Heart right ventricle (tissue), 16 donors: ENCODE measurements at regions not wholly inside any gene's neighbourhood (a gene's known extent, or its start where the extent isn't known, plus 50 kb on each side); places are given as distances from the start of the nearest gene placed in this dataset.

ENCODE experiments used
- ATAC-seq, 8 donors: fragments of 200-7000 bp; cut with Tn5 transposase; one replicate each; pipeline ENCODE4 v1.9.1; 2020; ENCODE audit warnings: mild to moderate bottlenecking in 8 of 8, moderate library complexity in 8 of 8, moderate number of reproducible peaks in 1 of 8
- DNase-seq, 2 donors: peaks; one replicate each; pipeline ENCODE4 v3.0.0-alpha.2; 2020
- H3K27ac ChIP-seq, 10 donors: fragments of 200-600 bp; sonication (generic) in 2 of 10; one replicate each; pipeline versions ENCODE4 v1.5.0 to v1.8.0; 2020 to 2022; ENCODE audit warnings: mild to moderate bottlenecking in 3 of 10
- H3K27me3 ChIP-seq, 7 donors: fragments of 200-600 bp; one replicate each; pipeline ENCODE4 v1.8.0; 2021 to 2022; ENCODE audit warnings: mild to moderate bottlenecking in 2 of 7
- H3K36me3 ChIP-seq, 9 donors: fragments of 200-600 bp; sonication (generic) in 1 of 9; one replicate each; pipeline versions ENCODE4 v1.5.0 to v1.8.0; 2020 to 2022; ENCODE audit warnings: mild to moderate bottlenecking in 2 of 9
- H3K4me1 ChIP-seq, 9 donors: fragments of 200-600 bp; sonication (generic) in 1 of 9; one replicate each; pipeline versions ENCODE4 v1.5.0 to v1.8.0; 2020 to 2022; ENCODE audit warnings: mild to moderate bottlenecking in 4 of 9
- H3K4me3 ChIP-seq, 10 donors: fragments of 200-600 bp; sonication (generic) in 2 of 10; one replicate each; pipeline versions ENCODE4 v1.5.0 to v1.8.0; 2020 to 2022; ENCODE audit warnings: mild to moderate bottlenecking in 7 of 10, moderate library complexity in 2 of 10
- H3K9me3 ChIP-seq, 11 donors: fragments of 200-600 bp in 10 of 11; sonication (generic) in 2 of 11; one replicate each; pipeline versions ENCODE4 v1.5.0 to v1.8.0; 2013 to 2022; ENCODE audit warnings: mild to moderate bottlenecking in 2 of 11, control low read depth in 1 of 11, moderate library complexity in 1 of 11
- CTCF ChIP-seq, 9 donors: fragments of 200-600 bp; sonication (generic) in 2 of 9; IDR thresholded peaks; one replicate each; pipeline versions ENCODE4 v1.5.0 to v1.8.0; 2021 to 2022; ENCODE audit warnings: antibody characterized with exemption in 9 of 9, mild to moderate bottlenecking in 5 of 9, moderate library complexity in 1 of 9
- WGBS, 2 donors: extraction: QIAGEN DNeasy Blood & Tissue Kit; methylation state at CpG; one replicate each; pipeline ENCODE4 v1.1.7; 2013; ENCODE audit warnings: inconsistent platforms in 1 of 2; 5-methylcytosine and 5-hydroxymethylcytosine counted together
- intact Hi-C, 10 donors: fragments of 100-400 bp; cut with DNase I; formaldehyde crosslinking; loops; one replicate each; pipeline versions ENCODE4 v1.11.1 to v1.14.2; 2022
- donor health status: Arrhythmogenic right ventricular cardiomyopathy.
- donor health status: ischemic (EF 13 %, LVEDD 7.1; RV severe dilation, severe dysfunction).
- donor health status: healthy with polysubstance abuse.
- donor health status: DM: no; HTN: yes; CAD: no.
- donor health status: DM: no; HTN: no; CAD: no.
- donor health status: ischemic (EF 25% LVEDD 6.9; RV normal size, moderate dysfunction).
- donor health status: ischemic (EF 25% LVEDD 5.7; RV mildly dilated, moderate dysfunction).
- donor health status: healthy.
- donor health status: DM: yes; HTN: yes; CAD: no.
- donor health status: Ischemic cardiomyopathy.
- donor health status: ischemic (EF 35%, LVEDD 5.7; RV mildly dilated, moderate dysfunction).
- donor health status: nonischemic (EF 11% LVEDD 7.7; RV severe dilation, severe dysfunction).
- donor health status: DM: yes; HTN: yes; CAD: no.
- donor health status: PGD.
- donor health status: ischemic (EF 29% LVEDD 5.4; RV normal size, mild dysfunction).
- donor health status: nonischemic (EF 23%, LVEDD 6.1; RV moderate dilation, normal function).

GRCh38 chr6:960356-960755 lies 267.4 kb upstream of the EXOC2 start:
- Histone ChIP-seq H3K4me3 (no peak overlapping the region), H3K9me3 (no peaks in the 10 kb centered on the region), H3K27me3 (peaks cover 0 to 28% (median 12%) of the 10 kb centered on the region in 7 donors), H3K27ac (no peak overlapping the region), H3K36me3 (no peaks in the 10 kb centered on the region), H3K4me1 (no peaks in the 10 kb centered on the region)
- no peak for DNase-seq
- WGBS, 2 donors = 51 to 53% methylated on average over 11 of the region's 11 CpGs
- TF ChIP-seq CTCF (IDR thresholded peaks at IDR 0.05) = no peak
- intact Hi-C loops = no loop called here
- ATAC-seq = no peak

- H3K4me1 ChIP-seq = no peaks in the 10 kb centered on the region
- peaks cover 0 to 31% (median 18%) of the 10 kb centered on the region in 7 donors for H3K27me3 ChIP-seq
- no peak for DNase-seq
- TF ChIP-seq CTCF (IDR thresholded peaks at IDR 0.05) = no peak
- intact Hi-C loops = no loop called here
- H3K27ac ChIP-seq = no peak overlapping the region
- no peaks in the 10 kb centered on the region for H3K9me3 ChIP-seq
- no peak for ATAC-seq
- H3K36me3 ChIP-seq = no peaks in the 10 kb centered on the region
- WGBS, 2 donors = 74 to 82% methylated on average over 5 of the region's 5 CpGs
- no peak overlapping the region for H3K4me3 ChIP-seq
Observed at GRCh38 chr6:958488-958887, 265.5 kb upstream of the EXOC2 start.

- no peak overlapping the region for H3K27ac ChIP-seq
- peaks cover 0 to 6% (median 0%) of the 10 kb centered on the region in 9 donors for H3K4me1 ChIP-seq
- H3K4me3 ChIP-seq = no peak overlapping the region
- TF ChIP-seq CTCF (IDR thresholded peaks at IDR 0.05) = no peak
- DNase-seq (no peak), ATAC-seq (no peak)
- WGBS, 2 donors = 67 to 72% methylated on average over 9 of the region's 9 CpGs
- no peaks in the 10 kb centered on the region for H3K9me3 ChIP-seq
- peaks cover 0 to 29% (median 16%) of the 10 kb centered on the region in 7 donors for H3K27me3 ChIP-seq
- no peaks in the 10 kb centered on the region for H3K36me3 ChIP-seq
- intact Hi-C loops = no loop called here
Observed at GRCh38 chr6:951399-952181, 258.7 kb upstream of the EXOC2 start.

- TF ChIP-seq CTCF (IDR thresholded peaks at IDR 0.05) = no peak
- Histone ChIP-seq H3K4me3 (no peak overlapping the region), H3K4me1 (peaks cover 0 to 12% (median 0%) of the 10 kb centered on the region in 9 donors), H3K9me3 (peaks cover 0 to 18% (median 9%) of the 10 kb centered on the region in 11 donors), H3K27ac (no peak overlapping the region), H3K36me3 (no peaks in the 10 kb centered on the region), H3K27me3 (peaks cover 0 to 4% (median 0%) of the 10 kb centered on the region in 7 donors)
- 79 to 80% methylated on average over 7 of the region's 7 CpGs for WGBS, 2 donors
- intact Hi-C loops = no loop called here
- DNase-seq (no peak), ATAC-seq (no peak)
Observed at GRCh38 chr6:947235-947934, 254.4 kb upstream of the EXOC2 start.
